GM20431 (cell line): ENCODE measurements at regions not wholly inside any gene's neighbourhood (a gene's known extent, or its start where the extent isn't known, plus 50 kb on each side); places are given as distances from the start of the nearest gene placed in this dataset.
"Not testable (repeated sequence)": the region's sequence is repeated elsewhere in the genome, so short reads cannot be mapped to it uniquely, and the experiment has no call there.

Source experiments
- in situ Hi-C: fragments of 300-500 bp; cut with MseI, MboI; formaldehyde crosslinking; loops from one replicate; pipeline ENCODE4 v1.15.0; 2020; ENCODE audit warnings: low sequenced_read_pairs; ENCODE audit not compliant: unreplicated experiment

- in situ Hi-C loops: no loop called here
These were observed 136.2 kb upstream of the DUSP10 start for GRCh38 chr1:221878134-221878533.

- in situ Hi-C loops: no loop called here
These were observed 135.4 kb upstream of the DUSP10 start for GRCh38 chr1:221877311-221877710.

GRCh38 chr1:221875004-221875330 lies 133.1 kb upstream of the DUSP10 start:
- in situ Hi-C loops: no loop called here

GRCh38 chr1:221874285-221875003 lies 132.6 kb upstream of the DUSP10 start:
- in situ Hi-C loops: no loop called here

GRCh38 chr1:221873673-221874072 lies 131.8 kb upstream of the DUSP10 start:
- in situ Hi-C loops: no loop called here

- in situ Hi-C loops: no loop called here
These were observed 129.2 kb upstream of the DUSP10 start for GRCh38 chr1:221871056-221871455.

- in situ Hi-C loops: no loop called here
These were observed 127.9 kb upstream of the DUSP10 start for GRCh38 chr1:221869779-221870178.

GRCh38 chr1:221868593-221869303 lies 126.9 kb upstream of the DUSP10 start:
- in situ Hi-C loops: no loop called here

- in situ Hi-C loops: no loop called here
These were observed 125.1 kb upstream of the DUSP10 start for GRCh38 chr1:221867003-221867402.

- in situ Hi-C loops: no loop called here
These were observed 123.9 kb upstream of the DUSP10 start for GRCh38 chr1:221865808-221866207.

GRCh38 chr1:221863635-221864034 lies 121.7 kb upstream of the DUSP10 start:
- in situ Hi-C loops: no loop called here

GRCh38 chr1:221862971-221863370 lies 121.1 kb upstream of the DUSP10 start:
- in situ Hi-C loops: no loop called here

GRCh38 chr1:221858818-221859611 lies 117.1 kb upstream of the DUSP10 start:
- in situ Hi-C loops: no loop called here

- in situ Hi-C loops: not testable (repeated sequence)
These were observed 115.2 kb upstream of the DUSP10 start for GRCh38 chr1:221857094-221857444.

GRCh38 chr1:221856228-221857093 lies 114.6 kb upstream of the DUSP10 start:
- in situ Hi-C loops: no loop called here

- in situ Hi-C loops: no loop called here
These were observed 113.3 kb upstream of the DUSP10 start for GRCh38 chr1:221855156-221855555.

- in situ Hi-C loops: no loop called here
These were observed 109.4 kb upstream of the DUSP10 start for GRCh38 chr1:221851336-221851735.

GRCh38 chr1:221850470-221851187 lies 108.7 kb upstream of the DUSP10 start:
- in situ Hi-C loops: no loop called here

- in situ Hi-C loops: no loop called here
These were observed 108.0 kb upstream of the DUSP10 start for GRCh38 chr1:221849897-221850296.

GRCh38 chr1:221849110-221849509 lies 107.2 kb upstream of the DUSP10 start:
- in situ Hi-C loops: no loop called here
